ENCODE measurements at regions not wholly inside any gene's neighbourhood (a gene's known extent, or its start where the extent isn't known, plus 50 kb on each side); places are given as distances from the start of the nearest gene placed in this dataset.

DNA sequence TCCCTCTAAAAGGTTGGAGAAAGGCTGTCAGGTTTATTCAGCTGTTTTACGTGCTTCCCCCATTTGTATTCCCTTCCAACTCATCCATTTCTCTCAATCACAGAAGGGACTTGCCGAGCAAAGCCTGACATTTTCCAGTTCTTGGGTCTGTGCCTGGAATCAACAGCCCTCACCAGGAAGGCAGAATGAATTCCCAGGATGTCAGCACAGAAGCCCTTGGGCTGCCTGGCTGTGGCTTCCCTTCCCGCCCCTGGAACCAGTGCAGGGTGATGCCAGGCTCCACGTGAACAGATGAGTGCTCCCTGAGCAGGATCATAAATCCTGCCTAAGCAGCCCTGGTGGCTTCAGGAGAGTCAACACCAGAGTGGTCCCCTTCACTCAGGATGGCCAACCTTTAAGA, 86.1 kb upstream of the CD83 start:
- no peak for DNase-seq

DNA sequence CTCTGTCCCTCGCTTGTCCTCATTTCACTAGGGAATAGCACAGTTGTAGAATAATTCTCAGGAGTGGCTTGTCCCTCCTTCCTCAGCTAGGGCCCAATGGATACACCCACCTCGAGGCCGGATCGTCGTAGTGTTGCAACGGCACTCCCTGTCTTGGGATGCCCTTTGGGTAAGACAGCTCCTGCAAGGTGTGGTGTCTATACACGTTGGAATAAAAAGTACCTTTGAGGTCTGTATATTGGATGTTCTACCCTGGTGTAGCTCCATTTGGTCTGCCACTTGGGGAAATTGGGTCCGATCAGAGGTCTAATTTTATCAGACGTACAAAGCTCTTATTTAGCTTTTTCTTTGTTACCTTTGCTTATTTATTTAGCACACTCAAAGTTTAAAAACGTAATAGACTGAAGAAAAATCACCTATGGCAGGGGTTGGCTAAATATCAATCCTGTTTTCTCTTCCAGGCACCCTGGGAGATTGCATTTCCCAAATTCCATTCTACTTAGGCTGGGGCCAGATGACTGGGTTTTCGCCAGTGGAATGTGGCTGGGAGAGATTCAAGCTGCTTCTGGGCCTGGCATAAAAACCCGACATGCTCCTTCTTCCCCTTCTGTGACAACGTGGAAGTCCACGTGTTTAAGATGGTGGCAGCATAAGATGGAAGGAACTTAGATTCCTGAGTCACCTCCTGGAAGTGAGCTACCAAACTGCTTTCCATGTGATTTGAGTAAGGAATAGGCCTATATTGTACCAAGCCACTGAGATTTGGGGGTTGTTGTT, 82.3 kb upstream of the CD83 start:
- DNase-seq, result no peak

DNA sequence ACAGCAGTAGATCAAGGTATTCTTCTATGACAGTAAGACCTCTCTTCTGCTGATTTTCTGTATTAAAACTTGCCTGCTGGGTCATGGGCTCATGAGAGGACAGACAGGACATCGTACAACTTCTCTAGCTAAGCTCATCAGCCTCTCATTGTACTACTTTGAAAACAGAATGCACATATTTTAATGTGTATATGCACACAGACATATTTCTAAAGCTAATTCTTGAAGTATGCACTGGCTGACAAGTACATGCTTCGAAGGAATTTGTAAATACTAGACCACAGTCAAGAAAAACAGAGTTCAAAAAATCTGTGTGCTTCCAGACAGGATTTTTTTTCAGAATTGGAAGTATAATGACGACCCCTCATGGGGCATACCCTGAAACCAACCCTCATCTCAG, 81.7 kb upstream of the CD83 start:
- no peak for DNase-seq

DNA sequence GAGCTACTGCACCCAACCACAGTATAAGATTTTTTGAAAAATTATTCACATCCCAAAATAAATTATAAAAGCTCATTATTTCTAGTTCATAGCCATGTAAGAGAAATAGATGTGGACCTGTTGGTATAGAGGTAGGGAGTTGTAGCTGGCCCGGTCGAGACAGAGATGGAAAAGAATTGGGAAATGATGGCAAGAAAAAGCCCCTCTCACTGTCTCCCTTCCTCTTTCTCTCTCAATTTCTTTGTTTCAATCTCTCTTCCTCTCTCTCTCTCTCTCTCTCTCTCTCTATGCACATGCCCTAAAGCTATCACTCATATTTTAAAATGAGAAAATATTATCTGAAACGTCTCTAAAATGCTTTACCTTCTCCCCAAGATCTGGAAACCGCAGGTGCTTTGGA, 80.7 kb upstream of the CD83 start:
- DNase-seq, result peak; percentile 35

DNA sequence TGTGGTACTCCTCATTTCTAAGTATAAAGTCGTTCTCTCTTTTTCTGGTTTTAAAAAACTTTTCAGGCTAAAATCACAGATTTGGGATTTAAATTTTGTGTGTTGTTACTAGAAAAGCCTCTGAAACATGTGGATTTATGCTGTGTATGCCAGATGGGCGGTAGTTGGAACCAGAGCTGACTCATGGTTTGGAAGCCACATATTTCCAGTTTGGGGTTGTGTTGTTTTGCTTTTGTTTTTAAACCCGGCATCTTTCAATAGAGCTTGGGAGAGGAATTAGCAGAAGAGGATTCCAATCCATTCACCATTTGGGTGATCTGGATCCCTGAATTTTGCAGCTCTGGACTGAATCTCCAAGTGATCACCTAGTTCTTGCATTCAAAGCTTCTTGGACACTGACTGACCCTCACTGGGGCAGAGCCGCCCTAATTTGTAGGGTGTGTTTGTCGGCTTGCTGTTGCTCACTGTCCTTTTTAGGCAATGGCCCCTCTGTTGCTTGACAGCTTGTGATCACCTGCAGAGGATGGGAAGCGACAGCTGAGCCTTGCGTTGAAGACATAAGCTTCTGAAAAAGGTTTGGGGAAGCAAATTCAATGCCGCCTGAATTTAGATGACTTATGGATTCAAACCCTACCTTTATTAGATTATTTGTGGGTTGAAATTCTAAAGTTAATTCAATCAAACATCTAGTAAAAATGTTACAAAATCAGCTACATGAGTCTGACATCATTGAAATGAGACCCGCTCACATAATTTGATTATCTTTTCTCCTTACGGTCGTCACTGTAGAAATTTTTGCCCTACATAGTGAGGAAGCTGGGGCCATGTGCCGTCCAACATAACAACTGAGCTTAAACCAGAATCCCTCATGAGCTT, 79.9 kb upstream of the CD83 start:
- peak; percentile 75 for DNase-seq

DNA sequence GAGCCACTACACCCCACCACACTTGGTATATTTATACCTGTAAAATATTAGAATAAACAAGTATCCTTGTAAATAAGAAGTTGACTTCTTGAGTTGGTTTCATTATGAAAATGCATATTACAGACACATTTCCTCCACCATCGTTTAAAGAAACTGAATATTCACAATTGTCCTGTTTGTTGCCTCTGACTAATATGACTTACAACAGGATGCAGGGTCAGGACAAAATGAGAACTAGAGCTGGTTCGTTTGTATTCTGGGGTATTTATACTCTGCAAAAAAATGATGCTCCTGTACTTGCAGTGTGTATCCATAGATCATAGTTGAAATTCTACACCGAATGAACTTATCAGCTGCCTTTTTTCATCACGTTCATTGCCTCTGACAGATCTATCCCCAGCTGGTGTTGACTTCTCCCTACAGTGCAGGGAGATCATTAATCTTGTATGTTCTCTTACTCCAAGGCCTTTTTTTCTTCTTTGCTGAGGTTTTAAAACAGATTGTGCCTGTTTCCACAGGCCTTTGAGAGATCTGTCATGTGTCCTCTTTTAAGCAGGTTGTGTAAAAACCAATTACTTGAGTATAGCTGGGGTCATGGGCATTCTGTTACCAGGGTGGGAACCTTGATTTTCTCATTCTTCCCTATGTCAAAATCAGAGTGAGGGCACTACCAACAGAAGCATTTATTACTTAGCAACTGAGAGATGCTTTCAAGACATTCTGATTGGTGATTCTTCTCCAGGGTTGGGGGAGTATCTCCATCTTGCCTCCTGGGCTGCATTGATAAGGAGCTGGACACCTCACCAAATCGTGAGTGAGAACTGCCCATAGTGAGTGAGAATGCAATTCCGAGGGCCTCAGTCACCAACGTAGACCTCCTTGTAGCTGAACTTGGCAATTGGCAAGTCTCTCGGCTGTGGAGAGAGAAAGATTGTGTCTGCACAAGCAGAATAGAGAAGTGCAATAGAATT, 78.8 kb upstream of the CD83 start:
- peak; percentile 38 for DNase-seq

DNA sequence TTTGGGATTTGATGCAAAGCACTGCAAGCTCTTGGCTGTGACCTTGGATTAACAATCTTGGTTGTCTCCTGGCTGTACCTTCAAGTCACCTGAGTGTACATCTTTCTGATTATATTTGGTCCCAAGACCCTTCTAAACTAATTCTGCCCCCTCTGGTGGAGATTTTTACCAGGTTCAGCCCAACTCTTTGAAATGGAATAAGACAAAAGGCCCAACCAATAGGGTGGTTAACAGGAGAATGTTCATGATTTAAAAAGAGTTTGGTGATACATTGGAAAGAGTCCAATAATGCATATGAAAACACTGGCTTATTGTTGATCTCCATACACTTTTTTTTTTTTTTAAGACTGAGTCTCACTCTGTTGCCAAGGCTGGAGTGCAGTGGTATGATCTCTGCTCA, 77.5 kb upstream of the CD83 start:
- DNase-seq, result no peak

DNA sequence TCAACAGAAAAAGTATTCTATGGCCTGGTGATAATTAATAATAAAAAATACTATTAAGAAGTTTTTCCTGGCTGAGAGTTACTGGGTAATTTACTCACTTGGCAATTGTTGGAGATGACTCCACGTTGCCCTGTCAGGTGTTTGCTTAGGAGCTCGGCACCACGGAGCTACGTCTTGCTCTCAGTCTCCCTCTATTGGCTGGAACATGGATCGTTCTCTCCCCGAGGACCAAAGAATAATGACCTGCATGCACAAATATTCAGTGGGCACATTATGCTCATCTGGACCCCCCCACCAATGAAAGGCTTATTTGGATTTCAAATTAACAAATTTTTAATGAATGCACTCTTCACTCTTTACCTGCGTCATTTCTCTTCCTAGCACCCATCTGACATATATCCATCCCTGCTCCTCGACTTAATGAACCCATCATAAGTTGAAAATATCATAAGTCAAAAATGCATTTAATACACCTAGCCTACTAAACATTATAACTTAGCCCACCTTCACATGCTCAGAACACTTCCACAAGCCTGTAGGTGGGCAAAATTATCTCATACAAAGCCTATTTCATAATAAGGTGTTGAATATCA, 71.0 kb upstream of the CD83 start:
- peak; percentile 66 for DNase-seq

DNA sequence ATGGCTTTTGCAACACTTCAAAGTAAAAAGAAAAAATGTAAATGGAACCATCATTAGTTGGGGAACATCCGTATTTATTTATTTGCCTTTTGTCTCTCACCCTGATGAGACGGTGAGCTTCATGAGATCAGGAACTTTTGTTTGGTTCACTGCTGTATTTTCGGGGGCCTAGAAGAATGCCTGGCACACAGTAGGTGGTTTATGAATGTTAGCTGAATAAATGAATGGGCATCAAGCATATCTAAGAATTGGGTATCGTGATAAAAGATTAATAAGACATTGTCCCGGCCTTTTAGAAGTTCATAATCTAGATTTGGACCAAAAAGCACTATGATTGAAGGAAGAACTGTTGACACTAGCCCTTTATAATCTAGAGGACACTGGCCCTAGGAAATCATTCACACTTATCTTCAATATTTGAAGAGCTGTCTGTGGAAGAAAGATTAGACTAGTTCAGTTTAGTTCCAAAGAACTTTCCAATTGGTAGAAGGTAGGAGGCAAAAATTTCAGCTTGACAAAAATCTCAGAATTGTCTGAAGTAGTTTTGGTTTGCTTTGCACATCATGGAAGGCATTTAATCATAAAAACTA, 70.3 kb upstream of the CD83 start:
- no peak for DNase-seq

DNA sequence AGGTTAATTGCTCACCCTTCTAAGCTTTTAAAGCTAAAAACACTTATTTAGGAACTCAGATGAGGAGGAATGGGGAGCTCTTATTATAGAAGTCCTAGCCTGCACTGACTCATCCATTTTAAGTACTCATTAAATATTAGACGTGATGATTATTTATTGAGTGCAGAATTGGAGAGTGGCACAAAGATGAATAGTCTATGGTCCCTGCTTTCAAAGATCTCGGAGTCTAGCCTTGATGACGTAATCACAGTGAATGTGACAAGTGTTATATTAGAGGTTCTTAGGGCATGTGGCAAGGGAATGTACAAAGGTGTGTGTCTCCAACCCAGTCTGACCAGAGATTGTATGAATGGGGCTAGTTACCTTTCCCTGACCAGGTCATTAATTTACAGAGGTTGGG, 68.7 kb upstream of the CD83 start:
- DNase-seq, result no peak

DNA sequence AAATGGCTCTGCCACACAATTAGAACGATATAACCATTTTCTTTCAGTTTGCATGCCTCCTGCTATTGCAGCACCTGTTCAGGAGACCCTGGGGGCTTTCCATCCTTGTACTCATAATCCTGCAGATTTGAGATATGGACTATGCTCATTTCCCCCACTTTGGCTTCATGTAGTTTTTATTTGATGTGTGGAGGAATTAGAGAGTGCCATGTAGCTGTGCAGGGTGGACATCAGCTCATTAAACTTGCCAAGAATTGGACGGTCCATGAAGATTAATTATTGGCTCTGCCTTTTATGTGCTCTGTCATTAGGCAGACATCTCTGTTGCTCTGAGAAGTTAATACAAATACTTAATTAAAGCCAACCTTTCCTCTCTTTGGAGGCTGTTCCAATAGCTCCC, 66.2 kb upstream of the CD83 start:
- DNase-seq, result no peak

DNA sequence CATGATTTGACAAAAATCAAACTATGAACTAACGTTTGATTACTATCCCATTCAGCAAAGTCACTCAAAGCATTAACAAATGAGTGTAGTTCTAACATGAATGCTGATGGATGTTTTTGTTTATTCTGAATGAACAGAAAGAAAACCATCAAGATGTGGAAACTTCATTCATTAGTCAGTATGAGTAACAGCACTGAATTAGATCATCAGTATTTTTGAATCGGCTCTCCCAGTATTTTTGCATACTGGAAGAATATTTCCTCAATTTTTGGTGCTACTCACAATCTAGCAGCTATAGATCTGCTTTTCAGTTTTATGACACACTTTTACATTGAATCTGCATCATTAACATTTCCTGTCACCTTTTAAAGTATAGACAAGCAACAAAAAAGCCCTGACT, 63.8 kb upstream of the CD83 start:
- DNase-seq, result peak; percentile 84

DNA sequence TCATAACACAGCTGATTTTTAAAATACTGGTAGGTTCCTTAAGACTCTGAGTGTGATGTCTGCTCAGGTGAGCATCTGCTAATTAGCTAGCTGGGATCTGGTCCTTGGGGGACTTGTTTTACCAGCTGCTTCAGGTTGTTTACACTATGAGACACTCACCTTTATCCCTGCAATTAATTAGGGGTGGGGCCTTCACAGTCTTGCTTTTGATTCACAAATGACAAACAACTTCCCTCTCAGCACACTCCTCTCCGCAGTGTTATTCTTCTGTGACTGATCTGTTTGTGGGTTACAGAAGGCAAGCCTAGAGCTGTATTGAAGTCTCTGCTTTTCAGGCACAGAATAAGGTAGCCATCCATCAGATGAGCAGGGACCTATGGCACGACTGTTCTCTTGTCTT, 62.0 kb upstream of the CD83 start:
- no peak for DNase-seq

DNA sequence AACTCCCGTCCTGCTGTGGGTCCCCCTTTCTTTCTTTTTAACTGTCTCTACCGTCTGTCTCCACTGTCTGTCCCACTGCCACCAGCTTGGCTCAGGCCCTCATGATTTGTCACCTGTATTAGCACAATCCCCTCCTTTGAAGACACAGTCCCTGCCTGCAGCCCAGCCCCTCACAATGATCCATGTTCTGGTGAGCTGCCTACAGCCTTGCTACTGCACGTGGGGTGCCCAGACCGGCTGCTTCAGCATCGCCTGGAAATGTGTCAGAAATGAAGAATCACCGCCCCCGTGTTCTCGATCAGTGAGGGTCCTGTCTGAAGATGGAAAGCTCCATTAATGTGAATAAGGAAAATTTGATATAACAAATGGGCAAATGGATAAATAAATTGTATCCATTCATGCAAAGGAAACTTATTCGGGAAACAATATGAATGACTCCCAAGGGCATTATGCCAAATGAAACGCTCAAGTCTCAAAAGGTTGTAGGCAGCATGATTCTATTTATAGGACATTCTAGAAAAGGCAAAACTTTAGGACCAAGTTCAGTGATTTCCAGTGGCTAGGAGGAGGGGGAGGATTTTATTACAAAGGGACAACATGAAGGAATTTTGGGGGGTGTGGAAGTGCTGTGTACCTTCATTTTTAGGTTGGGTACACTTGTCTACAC, 59.4 kb upstream of the CD83 start:
- DNase-seq, result no peak

DNA sequence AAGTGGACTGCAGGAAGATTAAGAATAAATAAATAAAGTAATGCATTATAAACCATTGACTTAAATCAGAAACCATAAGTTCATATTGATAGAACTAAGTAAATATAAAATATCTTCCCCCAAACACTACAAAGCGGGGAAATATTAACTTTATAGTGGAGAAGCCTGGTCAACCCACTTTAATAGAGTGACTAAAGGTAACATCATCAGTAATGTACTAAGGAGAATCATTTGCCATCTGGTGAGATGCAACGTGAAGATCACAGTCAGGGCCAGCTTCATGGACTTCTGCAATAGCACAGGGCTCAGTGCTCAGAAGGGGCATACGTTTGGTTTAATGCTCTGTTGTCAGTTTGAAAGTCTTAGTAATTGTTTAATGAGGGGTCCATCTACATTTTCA, 58.8 kb upstream of the CD83 start:
- DNase-seq, result no peak

DNA sequence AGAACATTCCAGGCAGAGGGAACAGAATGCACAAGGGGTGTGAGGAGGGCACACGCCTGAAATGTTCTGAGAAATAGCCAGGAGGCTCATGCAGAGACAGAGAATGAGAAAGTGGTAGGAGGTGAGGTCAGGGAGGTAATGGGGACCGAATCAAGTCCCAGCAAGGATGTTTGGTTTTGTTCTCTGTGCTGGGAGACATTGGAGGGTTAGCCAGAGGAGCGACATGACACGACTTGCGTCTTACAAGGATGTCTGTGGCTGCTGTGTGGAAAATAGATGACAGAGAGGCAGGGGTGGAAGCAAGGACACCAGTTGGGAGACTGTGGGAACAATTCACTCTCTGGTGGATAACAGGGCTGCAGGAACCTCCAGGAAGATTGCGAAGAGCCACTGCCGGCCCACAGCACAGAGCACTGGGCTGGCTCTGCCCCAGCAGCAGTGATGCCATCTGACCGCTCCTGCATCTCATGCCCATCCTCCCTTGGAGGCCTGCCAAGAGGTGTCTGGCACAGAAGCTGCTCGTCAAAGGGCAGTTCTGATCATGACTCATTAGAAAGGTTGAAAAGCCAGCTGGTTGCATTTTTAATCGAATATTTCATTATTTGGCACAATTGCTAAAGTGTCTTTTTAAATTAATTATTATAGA, 57.7 kb upstream of the CD83 start:
- no peak for DNase-seq

DNA sequence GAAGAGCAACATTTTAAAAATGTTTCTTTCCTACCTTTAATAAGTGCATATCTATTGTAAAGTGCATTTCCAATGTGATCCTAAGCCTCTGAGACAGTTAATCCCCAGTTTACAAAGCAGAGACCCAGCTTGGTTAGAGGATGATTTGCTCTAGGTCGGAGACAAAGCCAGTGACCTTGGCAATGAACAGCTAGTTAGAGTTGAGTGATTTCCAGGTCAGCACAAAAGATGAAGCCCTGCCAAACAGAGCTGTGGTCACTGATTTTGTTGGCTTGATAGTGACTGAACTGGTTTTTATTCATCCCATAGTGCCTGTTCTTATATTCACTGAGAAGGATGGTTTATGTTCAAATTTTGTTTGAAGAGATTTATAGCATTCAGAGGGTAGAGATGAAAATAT, 56.6 kb upstream of the CD83 start:
- DNase-seq, result no peak

DNA sequence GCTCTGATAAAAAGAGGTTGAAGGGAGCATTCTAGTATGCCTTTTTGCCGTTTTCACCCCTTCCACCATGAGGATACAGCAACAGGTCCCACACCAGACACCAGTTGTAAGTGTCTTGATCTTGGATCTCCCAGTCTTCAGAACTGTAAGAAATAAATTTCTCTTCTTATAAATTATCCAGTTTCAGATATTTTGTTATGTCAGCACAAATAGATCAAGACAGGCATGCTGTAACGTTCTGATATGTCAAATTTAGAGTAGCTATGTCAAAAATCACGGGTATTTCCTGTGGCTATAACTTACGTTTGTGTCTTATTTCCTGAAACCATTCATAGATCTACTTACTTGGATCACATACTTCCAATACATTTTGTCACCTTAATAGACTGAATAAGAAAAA, 55.9 kb upstream of the CD83 start:
- DNase-seq, result no peak

DNA sequence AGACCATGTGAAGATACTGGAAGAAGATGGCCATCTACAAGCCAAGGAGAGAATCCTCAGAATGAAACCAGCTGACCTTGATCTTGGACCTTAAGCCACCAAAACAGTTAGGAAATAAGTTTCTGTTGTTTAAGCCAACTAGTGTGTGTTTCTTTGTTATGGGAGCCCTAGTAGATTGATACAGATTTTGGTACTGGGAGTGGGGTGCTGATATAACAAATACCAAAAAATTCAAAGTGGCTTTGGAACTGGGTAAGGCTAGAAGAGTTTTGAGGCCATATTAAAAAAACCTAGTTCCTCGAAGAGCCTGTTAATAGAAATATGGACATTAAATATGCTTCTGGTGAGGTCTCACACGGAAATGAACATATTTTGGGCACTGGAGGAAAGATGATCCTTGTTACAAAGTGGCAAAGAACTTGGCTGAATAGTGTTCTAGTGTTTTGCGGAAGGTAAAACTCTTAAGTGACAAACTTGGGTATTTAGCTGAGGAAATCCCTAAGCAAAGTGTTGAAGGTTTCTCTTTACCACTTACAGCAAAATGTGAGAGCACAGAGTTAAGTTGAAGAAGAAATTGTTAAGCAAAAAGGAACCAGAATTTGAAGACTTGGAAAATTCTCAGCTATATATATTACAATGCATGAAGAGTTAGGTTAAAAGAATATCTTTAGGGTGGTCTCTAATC, 55.1 kb upstream of the CD83 start:
- DNase-seq, result no peak

DNA sequence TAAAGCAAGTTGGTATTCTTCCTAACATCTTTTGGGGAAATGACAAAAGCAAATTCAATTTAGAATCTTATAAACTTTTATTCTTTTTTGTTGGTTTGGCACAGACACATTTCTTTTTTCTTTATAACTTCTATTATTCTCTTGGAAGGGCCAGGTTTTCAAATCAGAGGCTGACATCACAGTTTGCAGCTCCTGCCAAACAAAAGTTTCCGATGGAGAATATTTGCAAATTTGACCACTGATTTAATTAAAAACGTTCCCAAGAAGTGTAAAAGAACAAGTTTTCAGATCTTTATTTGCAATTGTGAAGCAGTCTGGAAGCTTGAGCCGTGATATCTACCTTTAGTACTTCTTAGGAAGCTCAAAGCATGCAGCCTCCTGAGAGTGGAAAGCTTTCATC, 53.8 kb upstream of the CD83 start:
- DNase-seq, result no peak

DNA sequence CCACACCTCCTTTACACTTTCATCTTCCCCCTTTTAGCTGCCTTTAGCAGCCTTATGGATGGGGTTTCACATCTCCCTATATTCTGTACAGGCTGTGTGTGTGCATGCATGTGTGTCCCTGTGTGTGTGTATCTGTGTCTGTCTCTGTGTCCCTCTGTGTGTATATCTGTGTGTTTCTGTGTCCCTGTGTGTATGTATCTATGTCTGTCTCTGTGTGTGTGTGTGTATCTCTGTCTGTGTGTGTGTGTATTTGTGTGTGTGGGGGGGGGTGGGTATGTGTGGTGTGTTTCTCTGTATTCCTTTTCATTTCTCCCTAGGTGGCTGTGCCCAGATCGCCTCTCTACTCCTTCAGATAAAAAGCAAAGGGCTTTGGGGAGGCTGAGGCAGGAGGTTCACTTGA, 52.2 kb upstream of the CD83 start:
- DNase-seq, result no peak

Data from suppressor macrophage treated with lipopolysaccharide for 4 hours (primary cell).